ENCODE measurements at regions not wholly inside any gene's neighbourhood (a gene's known extent, or its start where the extent isn't known, plus 50 kb on each side); places are given as distances from the start of the nearest gene placed in this dataset.

- TF ChIP-seq CTCF (IDR thresholded peaks at IDR 0.05) = no peak
- TF ChIP-seq ZFX (IDR thresholded peaks at IDR 0.05; ENCODE audit: borderline replicate concordance) = no peak
Measured at GRCh38 chr4:106444557-106444956, 76.0 kb upstream of the GIMD1 start.
